ENCODE measurements at regions not wholly inside any gene's neighbourhood (a gene's known extent, or its start where the extent isn't known, plus 50 kb on each side); places are given as distances from the start of the nearest gene placed in this dataset.

GRCh38 chr6:1024587-1024986 lies 287.3 kb upstream of the FOXQ1 start:
- TF ChIP-seq EZH2 (IDR thresholded peaks at IDR 0.05; ENCODE audit: insufficient read depth, poor library complexity, severe bottlenecking) (no peak), EZH2phosphoT487 (IDR thresholded peaks at IDR 0.05; ENCODE audit: insufficient read depth, low read depth) (0 out of 2 replicates have a peak, but pooled peaks have one; percentile 67)

Data from GM23248 (cell line).